Astrocyte of the spinal cord (primary cell): ENCODE measurements at regions not wholly inside any gene's neighbourhood (a gene's known extent, or its start where the extent isn't known, plus 50 kb on each side); places are given as distances from the start of the nearest gene placed in this dataset.

Source experiments
- DNase-seq: peaks from one replicate; pipeline ENCODE4 v3.0.0; 2011; ENCODE audit warnings: low read depth, low spot score
- H3K4me3 ChIP-seq: 2 replicates; pipeline ENCODE4 v1.5.1; 2011; ENCODE audit warnings: low read depth, mild to moderate bottlenecking, low read length, moderate library complexity
- CTCF ChIP-seq: IDR thresholded peaks from 2 replicates; pipeline ENCODE4 v1.5.1; 2012; ENCODE audit warnings: low read depth, mild to moderate bottlenecking, low read length, inconsistent platforms
- in situ Hi-C: cut with HindIII; loops from 2 replicates; pipeline ENCODE4 v1.10.0; 2017; ENCODE audit warnings: low sequenced_read_pairs

DNA sequence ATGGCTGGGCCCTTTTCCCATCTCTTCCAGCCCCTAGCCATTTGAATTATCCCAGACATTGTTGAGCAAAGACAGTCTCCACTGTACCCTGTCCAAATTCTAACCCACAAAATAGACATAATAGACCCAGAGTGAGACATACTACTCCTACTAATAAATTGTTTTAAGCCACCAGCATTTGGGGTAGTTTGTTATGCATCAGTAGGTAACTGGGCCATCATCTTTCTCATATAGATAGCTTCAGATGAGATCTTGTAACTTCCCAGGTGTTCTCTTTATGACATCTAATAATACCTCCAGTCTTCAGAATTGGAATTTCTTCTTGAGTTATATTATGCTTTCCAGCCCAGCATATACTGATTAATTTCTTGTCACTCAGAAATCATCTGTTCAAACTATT lies 117.2 kb upstream of the OTUD4 start:
- in situ Hi-C loops: no loop called here
- no peak for DNase-seq
- no peak for TF ChIP-seq CTCF
- no peak overlapping the region for H3K4me3 ChIP-seq

DNA sequence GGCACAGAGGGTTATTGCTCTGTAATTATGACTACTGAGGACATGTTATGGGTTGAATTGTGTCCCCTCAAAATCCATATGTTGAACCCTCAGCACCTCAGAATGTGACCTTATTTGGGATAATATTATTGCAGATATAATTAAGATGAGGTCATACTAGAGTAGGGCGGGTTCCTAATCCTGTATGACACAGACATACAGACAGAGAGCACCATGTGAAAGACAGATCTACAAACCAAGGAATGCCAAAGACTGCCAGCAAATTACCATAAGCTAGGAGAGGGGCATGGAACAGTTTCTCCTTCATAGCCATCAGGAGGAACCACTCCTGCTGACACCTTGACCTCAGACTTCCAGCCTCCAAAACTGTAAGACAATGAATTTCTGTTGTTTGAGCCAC lies 115.2 kb upstream of the OTUD4 start:
- H3K4me3 ChIP-seq: no peak overlapping the region
- TF ChIP-seq CTCF: no peak
- DNase-seq: no peak
- in situ Hi-C loops: no loop called here

DNA sequence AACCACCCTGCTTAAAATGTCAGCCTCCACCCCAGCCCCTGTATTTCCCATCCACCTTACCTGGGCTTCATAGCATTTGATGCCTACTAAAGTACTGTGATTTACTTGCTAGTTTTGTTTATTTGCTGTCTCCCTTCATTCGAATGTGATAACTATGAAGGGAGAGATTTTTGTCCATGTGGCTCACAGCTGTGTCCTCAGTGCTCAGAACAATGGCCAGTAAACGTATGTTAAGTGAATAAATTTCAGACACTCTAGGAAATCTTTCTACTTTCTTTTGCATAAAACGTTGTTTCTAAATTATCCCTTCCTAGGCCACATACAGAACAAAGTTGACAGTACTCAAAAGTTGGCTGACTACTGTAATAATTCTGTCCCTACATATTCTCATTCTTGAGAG lies 114.7 kb upstream of the OTUD4 start:
- no peak for DNase-seq
- no peak overlapping the region for H3K4me3 ChIP-seq
- in situ Hi-C loops: no loop called here
- no peak for TF ChIP-seq CTCF

DNA sequence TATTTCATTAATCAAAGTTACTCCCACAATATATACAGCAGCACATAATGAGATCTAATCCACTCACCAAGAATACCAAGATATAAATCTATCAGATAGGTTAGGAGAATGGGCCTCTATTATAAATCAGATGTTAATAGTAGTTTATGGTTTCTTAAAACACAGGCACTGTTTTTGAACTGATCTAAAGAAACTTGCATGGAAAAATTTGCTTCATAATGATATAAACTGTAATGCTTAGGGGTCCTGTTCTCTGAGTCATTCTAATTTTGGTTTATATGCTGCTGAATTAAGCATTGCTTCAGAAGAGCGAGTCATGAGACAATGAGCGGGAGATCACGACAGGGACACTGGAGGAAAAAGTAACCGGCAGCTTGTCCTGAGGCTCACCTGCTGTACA lies 113.3 kb upstream of the OTUD4 start:
- no peak for TF ChIP-seq CTCF
- H3K4me3 ChIP-seq: no peak overlapping the region
- DNase-seq: no peak
- in situ Hi-C loops: no loop called here

DNA sequence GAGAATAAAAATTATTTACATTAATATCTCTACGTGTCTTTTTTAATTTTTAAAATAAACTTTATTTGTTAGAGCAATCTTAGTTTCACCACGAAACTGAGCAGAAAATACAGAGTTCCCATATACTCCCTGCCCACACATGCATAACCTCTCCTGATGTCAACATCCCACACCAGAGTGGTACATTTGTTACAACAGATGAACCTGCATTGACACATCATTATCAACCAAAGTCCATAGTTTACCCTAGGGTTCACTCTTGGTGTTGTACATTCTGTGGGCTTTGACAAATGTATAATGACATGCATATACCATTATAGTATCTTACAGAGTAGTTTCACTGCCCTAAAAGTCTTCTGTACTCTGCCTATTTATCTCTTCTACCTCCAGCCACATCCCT lies 110.6 kb upstream of the OTUD4 start:
- no peak for DNase-seq
- TF ChIP-seq CTCF: no peak
- H3K4me3 ChIP-seq: no peak overlapping the region
- in situ Hi-C loops: no loop called here

- no peak for TF ChIP-seq CTCF
- DNase-seq: peak; percentile 64
- no peak overlapping the region for H3K4me3 ChIP-seq
- in situ Hi-C loops: no loop called here
Measured at GRCh38 chr4:145289403-145290076, 109.2 kb upstream of the OTUD4 start.

DNA sequence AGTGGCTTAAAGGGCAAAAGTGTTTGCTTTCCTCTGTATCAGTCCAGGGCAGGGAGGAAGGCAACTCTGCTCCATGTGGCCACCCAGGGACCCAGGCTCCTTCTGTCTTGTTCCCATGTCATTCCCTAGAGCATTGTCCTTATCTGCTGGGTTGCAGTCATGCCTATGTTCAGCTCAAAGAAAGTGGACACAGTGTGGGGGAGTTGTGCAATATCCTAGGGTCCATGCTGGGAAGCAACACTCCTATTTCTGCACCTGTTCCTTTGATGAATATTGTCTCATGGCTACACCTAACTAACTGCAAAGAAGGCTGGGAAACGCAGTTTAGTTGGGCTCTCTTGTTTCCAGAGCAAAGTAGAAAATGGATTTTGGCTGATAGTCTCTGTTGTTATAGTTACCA lies 107.0 kb upstream of the OTUD4 start:
- in situ Hi-C loops: no loop called here
- H3K4me3 ChIP-seq: no peak overlapping the region
- no peak for TF ChIP-seq CTCF
- DNase-seq: no peak
